Ascending aorta (tissue), 2 donors: ENCODE measurements at regions not wholly inside any gene's neighbourhood (a gene's known extent, or its start where the extent isn't known, plus 50 kb on each side); places are given as distances from the start of the nearest gene placed in this dataset.

Experiments
- DNase-seq, 2 donors: peaks; one replicate each; pipeline ENCODE4 v3.0.0-alpha.2; 2019; ENCODE audit warnings: low spot score in 2 of 2
- H3K27ac ChIP-seq, 2 donors: fragments of 200-600 bp; sonication (generic); one replicate each; pipeline ENCODE4 v1.5.1; 2016 to 2017; ENCODE audit warnings: mild to moderate bottlenecking in 1 of 2
- H3K27me3 ChIP-seq: fragments of 200-600 bp; sonication (generic); one replicate; pipeline ENCODE4 v1.5.1; 2017
- H3K36me3 ChIP-seq, 2 donors: fragments of 200-600 bp; sonication (generic); one replicate each; pipeline ENCODE4 v1.5.1; 2016
- H3K4me1 ChIP-seq, 2 donors: fragments of 200-600 bp; sonication (generic); one replicate each; pipeline ENCODE4 v1.5.1; 2016 to 2017; ENCODE audit warnings: mild to moderate bottlenecking in 1 of 2
- H3K4me3 ChIP-seq, 2 donors: fragments of 200-600 bp; sonication (generic); one replicate each; pipeline ENCODE4 v1.5.1; 2016 to 2017; ENCODE audit warnings: mild to moderate bottlenecking in 1 of 2
- H3K9me3 ChIP-seq, 2 donors: fragments of 200-600 bp; sonication (generic); one replicate each; pipeline ENCODE4 v1.5.1; 2016
- intact Hi-C: fragments of 100-400 bp; cut with DNase I; formaldehyde crosslinking; loops from one replicate; pipeline ENCODE4 v1.15.1; 2023
- TF ChIP-seq, protein P1 (sequence below), 3 experiments: fragments of 200-600 bp in 2 of 3; fragments of 450-650 bp in 1 of 3; sonication (generic) in 2 of 3; IDR thresholded peaks; one replicate each; pipeline ENCODE4 v1.5.1; 2016 to 2019; ENCODE audit warnings: antibody characterized with exemption in 3 of 3, mild to moderate bottlenecking in 1 of 3, moderate library complexity in 1 of 3

DNA sequence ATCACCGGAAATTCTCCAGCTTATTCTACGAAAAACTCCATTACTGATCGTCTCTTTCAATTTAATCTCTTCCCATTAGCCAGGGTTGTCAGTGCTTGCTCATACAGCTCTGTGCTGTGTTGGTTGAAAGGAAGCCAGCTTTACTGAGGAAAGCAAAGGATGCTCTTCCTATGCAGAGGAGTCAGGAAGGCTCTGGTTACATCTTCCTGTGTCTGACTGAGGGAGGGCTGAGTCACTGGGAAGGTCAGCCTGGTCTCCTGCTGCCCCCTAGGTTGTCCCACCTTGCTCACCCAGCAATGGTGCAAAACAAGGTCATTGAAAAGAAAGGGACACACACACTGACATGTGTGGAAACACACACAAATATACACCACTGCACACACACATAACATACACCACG lies 975.6 kb downstream of the DCDC2C start:
- no peaks in the 10 kb centered on the region for H3K9me3 ChIP-seq
- no peaks in the 10 kb centered on the region for H3K27me3 ChIP-seq
- no peaks in the 10 kb centered on the region for H3K36me3 ChIP-seq
- TF ChIP-seq, protein P1, sequence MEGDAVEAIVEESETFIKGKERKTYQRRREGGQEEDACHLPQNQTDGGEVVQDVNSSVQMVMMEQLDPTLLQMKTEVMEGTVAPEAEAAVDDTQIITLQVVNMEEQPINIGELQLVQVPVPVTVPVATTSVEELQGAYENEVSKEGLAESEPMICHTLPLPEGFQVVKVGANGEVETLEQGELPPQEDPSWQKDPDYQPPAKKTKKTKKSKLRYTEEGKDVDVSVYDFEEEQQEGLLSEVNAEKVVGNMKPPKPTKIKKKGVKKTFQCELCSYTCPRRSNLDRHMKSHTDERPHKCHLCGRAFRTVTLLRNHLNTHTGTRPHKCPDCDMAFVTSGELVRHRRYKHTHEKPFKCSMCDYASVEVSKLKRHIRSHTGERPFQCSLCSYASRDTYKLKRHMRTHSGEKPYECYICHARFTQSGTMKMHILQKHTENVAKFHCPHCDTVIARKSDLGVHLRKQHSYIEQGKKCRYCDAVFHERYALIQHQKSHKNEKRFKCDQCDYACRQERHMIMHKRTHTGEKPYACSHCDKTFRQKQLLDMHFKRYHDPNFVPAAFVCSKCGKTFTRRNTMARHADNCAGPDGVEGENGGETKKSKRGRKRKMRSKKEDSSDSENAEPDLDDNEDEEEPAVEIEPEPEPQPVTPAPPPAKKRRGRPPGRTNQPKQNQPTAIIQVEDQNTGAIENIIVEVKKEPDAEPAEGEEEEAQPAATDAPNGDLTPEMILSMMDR (IDR thresholded peaks at IDR 0.05), result no peak
- no peak overlapping the region for H3K4me3 ChIP-seq
- DNase-seq, result no peak
- intact Hi-C loops, result no loop called here
- H3K4me1 ChIP-seq, result no peaks in the 10 kb centered on the region
- no peak overlapping the region for H3K27ac ChIP-seq

DNA sequence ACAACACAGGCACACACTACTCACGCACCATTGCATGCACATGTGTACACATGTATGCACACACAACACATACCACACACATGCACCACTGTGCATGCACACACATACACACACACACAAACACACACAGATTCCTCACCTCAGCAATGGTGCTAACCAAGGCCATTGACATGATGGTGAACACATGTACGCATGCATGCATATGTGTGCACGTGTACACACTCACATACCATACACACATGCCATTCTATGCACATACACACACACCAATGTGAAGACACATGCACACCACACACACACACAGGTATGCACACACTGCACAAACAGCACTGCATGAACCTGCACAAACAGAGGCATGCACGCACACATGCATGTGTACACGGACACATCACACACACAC lies 976.0 kb downstream of the DCDC2C start:
- DNase-seq, result no peak
- TF ChIP-seq, protein P1 (IDR thresholded peaks at IDR 0.05), result no peak
- Histone ChIP-seq H3K36me3 (no peaks in the 10 kb centered on the region), H3K27me3 (no peaks in the 10 kb centered on the region), H3K4me3 (no peak overlapping the region), H3K27ac (no peak overlapping the region), H3K4me1 (no peaks in the 10 kb centered on the region), H3K9me3 (no peaks in the 10 kb centered on the region)
- intact Hi-C loops, result no loop called here

DNA sequence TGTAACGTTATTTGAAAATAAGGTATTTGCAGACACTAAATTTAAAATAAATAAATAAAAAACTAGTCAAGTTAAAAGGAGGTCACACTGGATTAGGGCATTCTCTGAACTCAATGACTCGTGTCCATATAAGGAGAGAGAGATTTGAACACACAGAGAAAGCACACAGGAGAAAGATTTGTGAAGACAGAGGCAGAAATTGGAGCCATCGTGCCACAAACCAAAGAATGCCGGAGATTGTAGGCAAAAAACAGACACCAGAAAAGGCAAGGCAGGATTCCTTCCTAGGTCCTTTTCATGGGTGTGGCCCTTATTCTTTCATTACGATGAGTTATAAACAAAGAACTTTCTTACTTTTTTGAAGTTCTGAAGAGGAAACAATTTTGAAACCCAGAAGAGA lies 981.5 kb downstream of the DCDC2C start:
- intact Hi-C loops, result no loop called here
- TF ChIP-seq, protein P1 (IDR thresholded peaks at IDR 0.05), result no peak
- no peaks in the 10 kb centered on the region for H3K4me1 ChIP-seq
- no peaks in the 10 kb centered on the region for H3K9me3 ChIP-seq
- H3K27ac ChIP-seq, result no peak overlapping the region
- H3K4me3 ChIP-seq, result no peak overlapping the region
- DNase-seq, result no peak
- H3K27me3 ChIP-seq, result no peaks in the 10 kb centered on the region
- H3K36me3 ChIP-seq, result no peaks in the 10 kb centered on the region

DNA sequence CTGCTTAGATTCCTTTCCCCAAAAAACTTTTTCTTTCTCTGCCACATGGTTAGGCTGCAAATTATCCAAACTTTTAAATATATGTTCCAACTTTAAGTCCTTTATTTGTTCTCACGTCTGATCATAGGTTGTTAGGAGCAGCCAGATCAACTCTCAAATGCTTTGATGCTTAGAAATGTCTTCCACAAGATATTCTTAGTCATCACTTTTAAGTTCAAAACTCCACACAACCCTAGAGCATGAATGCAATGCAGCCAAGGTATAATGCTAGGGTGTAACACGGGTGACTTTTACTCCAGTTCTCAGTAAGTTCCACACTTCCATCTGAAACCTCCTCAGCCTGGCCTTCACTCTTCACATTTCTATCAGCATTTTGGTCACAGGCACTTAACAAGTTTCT lies 987.5 kb downstream of the DCDC2C start:
- Histone ChIP-seq H3K4me1 (no peaks in the 10 kb centered on the region), H3K36me3 (no peaks in the 10 kb centered on the region), H3K27ac (no peak overlapping the region), H3K9me3 (no peaks in the 10 kb centered on the region), H3K4me3 (no peak overlapping the region), H3K27me3 (no peaks in the 10 kb centered on the region)
- DNase-seq, result no peak
- intact Hi-C loops, result no loop called here
- TF ChIP-seq, protein P1 (IDR thresholded peaks at IDR 0.05), result no peak

DNA sequence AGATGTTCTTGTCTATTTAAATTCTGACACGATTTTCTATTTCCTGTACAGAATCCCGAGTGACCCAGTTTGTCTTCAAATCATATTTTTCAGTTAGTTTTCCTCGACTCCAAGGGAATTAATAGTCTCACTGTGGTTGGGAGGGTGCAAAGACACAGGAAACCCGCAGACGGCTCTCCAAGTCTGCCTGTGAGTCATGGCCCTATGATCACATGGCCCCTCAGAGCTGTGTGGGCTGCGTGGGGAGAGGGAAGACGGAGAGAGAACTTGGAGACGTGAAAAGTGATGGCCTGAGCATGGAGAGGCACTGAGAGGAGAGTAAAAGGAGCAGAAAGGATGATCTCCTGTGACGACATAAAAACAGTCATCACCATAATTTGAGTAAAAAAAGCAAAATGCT lies 989.9 kb downstream of the DCDC2C start:
- Histone ChIP-seq H3K27me3 (no peaks in the 10 kb centered on the region), H3K4me1 (no peaks in the 10 kb centered on the region), H3K36me3 (no peaks in the 10 kb centered on the region), H3K27ac (no peak overlapping the region), H3K4me3 (no peak overlapping the region), H3K9me3 (no peaks in the 10 kb centered on the region)
- intact Hi-C loops, result no loop called here
- peak in 1 of 2 donors; percentile 63 for DNase-seq
- TF ChIP-seq, protein P1 (IDR thresholded peaks at IDR 0.05), result no peak

DNA sequence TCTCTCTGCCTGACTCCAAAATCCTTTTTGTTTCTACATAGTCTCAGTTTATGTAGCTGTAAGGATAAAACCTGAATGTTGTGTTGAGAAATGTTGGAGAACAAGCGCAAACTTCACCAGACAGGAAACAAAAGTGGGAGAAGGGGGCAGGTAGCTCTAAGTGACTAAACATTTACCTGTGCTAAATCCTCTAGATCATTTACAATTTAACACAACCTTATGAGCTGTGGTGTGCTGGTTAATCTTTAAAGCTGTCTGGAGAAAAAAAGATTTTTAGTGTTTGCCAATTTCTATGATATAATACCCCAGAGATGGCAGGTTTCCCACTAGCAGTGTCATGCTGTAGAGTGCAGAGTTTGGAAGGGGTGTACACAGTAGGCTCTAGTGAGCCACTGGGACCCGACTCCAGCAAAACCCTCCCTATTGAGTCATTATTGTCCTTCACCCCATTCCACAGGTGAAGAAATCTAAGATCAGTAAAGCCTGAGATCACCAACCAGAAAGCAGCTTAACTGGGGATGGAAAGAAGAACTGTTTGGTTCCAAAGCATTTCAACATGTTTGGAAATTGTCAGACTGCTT lies 992.0 kb downstream of the DCDC2C start:
- no peaks in the 10 kb centered on the region for H3K9me3 ChIP-seq
- no peak overlapping the region for H3K27ac ChIP-seq
- H3K4me3 ChIP-seq, result no peak overlapping the region
- intact Hi-C loops, result no loop called here
- H3K4me1 ChIP-seq, result no peaks in the 10 kb centered on the region
- TF ChIP-seq, protein P1 (IDR thresholded peaks at IDR 0.05), result no peak
- H3K27me3 ChIP-seq, result no peaks in the 10 kb centered on the region
- DNase-seq, result no peak
- H3K36me3 ChIP-seq, result no peaks in the 10 kb centered on the region
